ENCODE measurements at regions not wholly inside any gene's neighbourhood (a gene's known extent, or its start where the extent isn't known, plus 50 kb on each side); places are given as distances from the start of the nearest gene placed in this dataset.
A peak's percentile ranks its signal among the peaks of the same experiment; 100 is the strongest.

DNA sequence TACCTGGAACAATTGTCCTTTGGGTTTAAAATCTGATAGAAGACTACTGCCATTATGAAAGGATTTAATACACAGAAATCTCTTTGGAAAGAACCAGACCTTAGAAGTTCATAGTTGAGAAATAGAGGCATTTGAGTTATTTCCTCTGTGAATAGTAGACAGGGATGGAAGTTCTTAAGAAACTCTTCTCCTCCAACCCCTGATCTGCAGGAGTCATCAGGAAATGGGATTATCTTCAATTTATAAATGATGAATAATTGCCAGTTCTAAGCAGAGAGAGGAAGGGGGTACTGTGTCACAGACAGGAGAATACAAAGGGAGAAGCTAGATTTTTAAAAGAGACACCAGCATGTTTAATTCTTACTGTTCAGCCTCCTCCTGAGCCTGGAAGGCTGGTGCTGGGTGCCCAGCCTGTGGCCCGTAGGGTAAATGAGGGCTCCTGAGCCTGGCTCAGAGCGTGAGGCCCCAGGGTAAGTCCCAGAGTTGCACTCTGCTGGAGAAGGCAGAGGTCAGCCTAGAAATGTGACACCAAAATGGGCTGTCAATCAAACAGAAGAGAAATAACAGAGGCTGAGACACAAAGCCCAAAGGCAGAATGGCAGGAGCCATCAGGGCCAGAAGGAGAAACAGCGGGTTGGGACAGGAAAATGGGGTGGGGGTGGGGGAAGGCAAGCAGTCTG lies 58.2 kb upstream of the PKDCC start:
- H3K9me3 ChIP-seq (ENCODE audit: severe bottlenecking), result no peaks in the 10 kb centered on the region
- TF ChIP-seq, protein P1, sequence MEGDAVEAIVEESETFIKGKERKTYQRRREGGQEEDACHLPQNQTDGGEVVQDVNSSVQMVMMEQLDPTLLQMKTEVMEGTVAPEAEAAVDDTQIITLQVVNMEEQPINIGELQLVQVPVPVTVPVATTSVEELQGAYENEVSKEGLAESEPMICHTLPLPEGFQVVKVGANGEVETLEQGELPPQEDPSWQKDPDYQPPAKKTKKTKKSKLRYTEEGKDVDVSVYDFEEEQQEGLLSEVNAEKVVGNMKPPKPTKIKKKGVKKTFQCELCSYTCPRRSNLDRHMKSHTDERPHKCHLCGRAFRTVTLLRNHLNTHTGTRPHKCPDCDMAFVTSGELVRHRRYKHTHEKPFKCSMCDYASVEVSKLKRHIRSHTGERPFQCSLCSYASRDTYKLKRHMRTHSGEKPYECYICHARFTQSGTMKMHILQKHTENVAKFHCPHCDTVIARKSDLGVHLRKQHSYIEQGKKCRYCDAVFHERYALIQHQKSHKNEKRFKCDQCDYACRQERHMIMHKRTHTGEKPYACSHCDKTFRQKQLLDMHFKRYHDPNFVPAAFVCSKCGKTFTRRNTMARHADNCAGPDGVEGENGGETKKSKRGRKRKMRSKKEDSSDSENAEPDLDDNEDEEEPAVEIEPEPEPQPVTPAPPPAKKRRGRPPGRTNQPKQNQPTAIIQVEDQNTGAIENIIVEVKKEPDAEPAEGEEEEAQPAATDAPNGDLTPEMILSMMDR (IDR thresholded peaks at IDR 0.05; ENCODE audit: poor library complexity, severe bottlenecking), result no peak
- ATAC-seq (ENCODE audit: low read depth) (no peak), DNase-seq (ENCODE audit: low spot score) (no peak)
- no peak overlapping the region for H3K4me3 ChIP-seq (ENCODE audit: severe bottlenecking)
- H3K27me3 ChIP-seq (ENCODE audit: insufficient read depth, poor library complexity, severe bottlenecking), result no peaks in the 10 kb centered on the region
- H3K36me3 ChIP-seq (ENCODE audit: low read depth), result no peaks in the 10 kb centered on the region
- H3K4me1 ChIP-seq (ENCODE audit: insufficient read depth, poor library complexity, severe bottlenecking), result no peaks in the 10 kb centered on the region
- H3K27ac ChIP-seq (ENCODE audit: poor library complexity, severe bottlenecking), result no peak overlapping the region

- no peak overlapping the region for H3K4me3 ChIP-seq (ENCODE audit: severe bottlenecking)
- no peaks in the 10 kb centered on the region for H3K4me1 ChIP-seq (ENCODE audit: insufficient read depth, poor library complexity, severe bottlenecking)
- H3K27me3 ChIP-seq (ENCODE audit: insufficient read depth, poor library complexity, severe bottlenecking), result no peaks in the 10 kb centered on the region
- no peaks in the 10 kb centered on the region for H3K9me3 ChIP-seq (ENCODE audit: severe bottlenecking)
- DNase-seq (ENCODE audit: low spot score), result no peak
- TF ChIP-seq, protein P1 (IDR thresholded peaks at IDR 0.05; ENCODE audit: poor library complexity, severe bottlenecking), result no peak
- no peaks in the 10 kb centered on the region for H3K36me3 ChIP-seq (ENCODE audit: low read depth)
- no peak for ATAC-seq (ENCODE audit: low read depth)
- no peak overlapping the region for H3K27ac ChIP-seq (ENCODE audit: poor library complexity, severe bottlenecking)
These were observed 57.6 kb upstream of the PKDCC start for GRCh38 chr2:41990245-41990644.

- TF ChIP-seq, protein P1 (IDR thresholded peaks at IDR 0.05; ENCODE audit: poor library complexity, severe bottlenecking), result no peak
- no peaks in the 10 kb centered on the region for H3K4me1 ChIP-seq (ENCODE audit: insufficient read depth, poor library complexity, severe bottlenecking)
- no peak for DNase-seq (ENCODE audit: low spot score)
These were observed 57.1 kb upstream of the PKDCC start for GRCh38 chr2:41990688-41991087.

GRCh38 chr2:41992056-41992642 lies 55.7 kb upstream of the PKDCC start:
- Histone ChIP-seq H3K27me3 (ENCODE audit: insufficient read depth, poor library complexity, severe bottlenecking) (no peaks in the 10 kb centered on the region), H3K27ac (ENCODE audit: poor library complexity, severe bottlenecking) (no peak overlapping the region), H3K9me3 (ENCODE audit: severe bottlenecking) (no peaks in the 10 kb centered on the region), H3K4me3 (ENCODE audit: severe bottlenecking) (no peak overlapping the region), H3K36me3 (ENCODE audit: low read depth) (no peaks in the 10 kb centered on the region), H3K4me1 (ENCODE audit: insufficient read depth, poor library complexity, severe bottlenecking) (no peaks in the 10 kb centered on the region)
- no peak for DNase-seq (ENCODE audit: low spot score)
- TF ChIP-seq, protein P1 (IDR thresholded peaks at IDR 0.05; ENCODE audit: poor library complexity, severe bottlenecking), result no peak
- ATAC-seq (ENCODE audit: low read depth), result no peak

More at GRCh38 chr2:41990688-41991087, 57.1 kb upstream of the PKDCC start:
- Histone ChIP-seq H3K9me3 (ENCODE audit: severe bottlenecking) (no peaks in the 10 kb centered on the region), H3K4me3 (ENCODE audit: severe bottlenecking) (no peak overlapping the region), H3K27ac (ENCODE audit: poor library complexity, severe bottlenecking) (no peak overlapping the region), H3K36me3 (ENCODE audit: low read depth) (no peaks in the 10 kb centered on the region), H3K27me3 (ENCODE audit: insufficient read depth, poor library complexity, severe bottlenecking) (no peaks in the 10 kb centered on the region)
- 0 out of 3 replicates have a peak, but pooled peaks have one; percentile 33 for ATAC-seq (ENCODE audit: low read depth)

Measured in RWPE2 (cell line).